ENCODE measurements at regions not wholly inside any gene's neighbourhood (a gene's known extent, or its start where the extent isn't known, plus 50 kb on each side); places are given as distances from the start of the nearest gene placed in this dataset.
A peak's percentile ranks its signal among the peaks of the same experiment; 100 is the strongest.

GRCh38 chr20:23291575-23292240 is 58.9 kb upstream of the NXT1 start:
- no CpG with 5 or more reads among the region's 14 CpGs for WGBS, 2 experiments (ENCODE audit: extremely low coverage in 2 of 2, insufficient read length in 1 of 2)
- Histone ChIP-seq H3K9ac (ENCODE audit: low read depth, low read length) (no peak overlapping the region), H4K20me1 (ENCODE audit: insufficient read depth, low read length) (no peaks in the 10 kb centered on the region), H2BK20ac (ENCODE audit: low read depth, low read length) (no peak overlapping the region), H3K4ac (ENCODE audit: low read depth, low read length) (no peak overlapping the region), H3K27ac (ENCODE audit: insufficient read depth, low read length) (no peak overlapping the region), H2BK120ac (ENCODE audit: low read depth, low read length) (no peak overlapping the region), H3K18ac (ENCODE audit: low read depth, low read length) (no peak overlapping the region), H2AFZ (replicated peaks; ENCODE audit: low read length, poor library complexity) (no peak overlapping the region), H3K36me3 (ENCODE audit: control insufficient read depth, insufficient read depth, low read length) (no peaks in the 10 kb centered on the region), H4K91ac (ENCODE audit: insufficient read depth, low read depth, low read length) (no peak overlapping the region), H3K4me2 (ENCODE audit: low read depth, low read length) (no peak overlapping the region), H3K79me1 (ENCODE audit: low read depth in 1 of 2, low read length in 2 of 2) (no peaks in the 10 kb centered on the region), H3K14ac (replicated peaks; ENCODE audit: low read depth, low read length) (no peak overlapping the region), H4K5ac (ENCODE audit: low read depth, low read length) (no peak overlapping the region), H3K56ac (ENCODE audit: extremely low read depth, insufficient read depth, low read length) (no peak overlapping the region), H3K4me3 (ENCODE audit: insufficient read depth, low read depth, low read length) (no peak overlapping the region), H3K9me3 (ENCODE audit: control insufficient read depth, insufficient read depth, low read length) (no peaks in the 10 kb centered on the region), H2BK15ac (ENCODE audit: low read depth, low read length) (no peak overlapping the region), H2AK9ac (replicated peaks; ENCODE audit: low read depth, low read length, poor library complexity) (peak overlapping the region; percentile 25), H4K8ac (ENCODE audit: low read depth in 2 of 2, low read length in 2 of 2) (no peak overlapping the region), H3K9me1 (ENCODE audit: insufficient read depth, low read length) (no peaks in the 10 kb centered on the region), H3K27me3 (ENCODE audit: control insufficient read depth, insufficient read depth, low read length) (peaks cover 25% of the 10 kb centered on the region), H2BK5ac (ENCODE audit: low read depth, low read length, poor library complexity, severe bottlenecking) (no peak overlapping the region), H3K23ac (ENCODE audit: low read depth, low read length) (no peak overlapping the region), H3K4me1 (ENCODE audit: control insufficient read depth, insufficient read depth, low read length) (no peaks in the 10 kb centered on the region), H2AK5ac (ENCODE audit: low read depth, low read length) (no peak overlapping the region)
- ChIA-PET CTCF (no interaction called here), POLR2A (ENCODE audit: unreplicated experiment) (no interaction called here)
- intact Hi-C loops (cut with micrococcal nuclease) (no loop called here), dilution Hi-C loops (cut with HindIII; ENCODE audit: low sequenced_read_pairs, unreplicated experiment) (no loop called here), in situ Hi-C loops (cut with MboI; ENCODE audit: low sequenced_read_pairs) (no loop called here)
- DNase-seq: no peak
- no peak for ATAC-seq (ENCODE audit: low read depth)
- BruUV-seq (replicated peaks): no TSS peak
- no peak for TF ChIP-seq FOS (IDR thresholded peaks at IDR 0.05; ENCODE audit: low read depth, low read length)
- TF ChIP-seq NFE2L2 (IDR thresholded peaks at IDR 0.05; ENCODE audit: low read depth, low read length): no peak
- no peak for TF ChIP-seq MAZ (IDR thresholded peaks at IDR 0.05; ENCODE audit: borderline replicate concordance, low read depth, low read length)
- no peak for TF ChIP-seq BHLHE40 (IDR thresholded peaks at IDR 0.05; ENCODE audit: low read depth, low read length)
- no peak for TF ChIP-seq USF2 (IDR thresholded peaks at IDR 0.05; ENCODE audit: low read depth, low read length)
- TF ChIP-seq MAFK (IDR thresholded peaks at IDR 0.05; ENCODE audit: low read depth, low read length): no peak
- no peak for TF ChIP-seq ELK1 (IDR thresholded peaks at IDR 0.05; ENCODE audit: borderline replicate concordance, low read depth, low read length)
- no peak for TF ChIP-seq CHD1 (IDR thresholded peaks at IDR 0.05; ENCODE audit: low read depth, low read length)
- no peak for TF ChIP-seq CEBPB (IDR thresholded peaks at IDR 0.05; ENCODE audit: low read depth, low read length)
- TF ChIP-seq RCOR1 (IDR thresholded peaks at IDR 0.05; ENCODE audit: insufficient replicate concordance, low read length): no peak
- no peak for TF ChIP-seq SMC3 (IDR thresholded peaks at IDR 0.05; ENCODE audit: low read depth, low read length)
- TF ChIP-seq POLR2A (IDR thresholded peaks at IDR 0.05; ENCODE audit: low read depth, low read length): no peak
- TF ChIP-seq RFX5 (IDR thresholded peaks at IDR 0.05; ENCODE audit: low read depth, low read length): no peak
